Amygdala (tissue), 56 donors: ENCODE measurements at regions not wholly inside any gene's neighbourhood (a gene's known extent, or its start where the extent isn't known, plus 50 kb on each side); places are given as distances from the start of the nearest gene placed in this dataset.
"Not testable (repeated sequence)": the region's sequence is repeated elsewhere in the genome, so short reads cannot be mapped to it uniquely, and the experiment has no call there.

Source experiments
- DNase-seq, 56 donors: peaks; one replicate each; lab custom pipeline; 2025; lab: John Stamatoyannopoulos, UW

- DNase-seq, result no peak
These were observed 68.5 kb upstream of the GBE1 start for GRCh38 chr3:81829937-81830336.

- not testable (repeated sequence) for DNase-seq
These were observed 67.8 kb upstream of the GBE1 start for GRCh38 chr3:81829272-81829671.

GRCh38 chr3:81823882-81824395, 62.5 kb upstream of the GBE1 start:
- no peak for DNase-seq

- DNase-seq, result peak in 1 of 56 donors; percentile 4
These were observed 61.6 kb upstream of the GBE1 start for GRCh38 chr3:81823086-81823485.

- peak in 1 of 56 donors; percentile 2 for DNase-seq
These were observed 55.2 kb upstream of the GBE1 start for GRCh38 chr3:81816473-81817250.

GRCh38 chr3:81812098-81812497, 50.7 kb upstream of the GBE1 start:
- DNase-seq, result not testable (repeated sequence)
